Common myeloid progenitor, CD34-positive (primary cell): ENCODE measurements at regions not wholly inside any gene's neighbourhood (a gene's known extent, or its start where the extent isn't known, plus 50 kb on each side); places are given as distances from the start of the nearest gene placed in this dataset.

ENCODE experiments used
- CTCF ChIA-PET: fragments of 350-600 bp; sonication (Branson Sonifier 250); formaldehyde crosslinking; loops from one replicate; lab custom pipeline; 2021; ENCODE audit warnings: antibody characterized with exemption; lab: Charles Lee
- POLR2A ChIA-PET: fragments of 350-600 bp; sonication (Branson Sonifier 250); formaldehyde crosslinking; loops from one replicate; lab custom pipeline; 2021; ENCODE audit warnings: antibody characterized with exemption; lab: Charles Lee
- DNase-seq, 3 donors: peaks; one replicate each; pipeline versions ENCODE4 v3.0.0 to v3.0.0-alpha.2; 2013
- H3K27ac ChIP-seq, 2 experiments: 1 replicate in 1 of 2; 2 replicates in 1 of 2; pipeline ENCODE4 v1.7.0; 2013; ENCODE audit warnings: inconsistent platforms in 2 of 2, low read length in 2 of 2, mild to moderate bottlenecking in 2 of 2, low read depth in 1 of 2, moderate library complexity in 1 of 2; ENCODE audit not compliant: severe bottlenecking in 2 of 2, insufficient read depth in 1 of 2, poor library complexity in 1 of 2
- H3K27me3 ChIP-seq, 5 experiments: replicated peaks in 2 of 5; 1 replicate in 3 of 5; 2 replicates in 2 of 5; pipeline versions ENCODE4 v1.6.1 to v1.7.0; 2013; ENCODE audit warnings: low read length in 4 of 5, mild to moderate bottlenecking in 2 of 5, moderate library complexity in 2 of 5, inconsistent platforms in 1 of 5; ENCODE audit not compliant: insufficient read depth in 5 of 5, control insufficient read depth in 4 of 5
- H3K36me3 ChIP-seq, 4 experiments: 1 replicate in 2 of 4; 2 replicates in 2 of 4; pipeline versions ENCODE4 v1.6.1 to v1.7.0; 2013; ENCODE audit warnings: low read length in 3 of 4, control low read depth in 1 of 4, mild to moderate bottlenecking in 1 of 4; ENCODE audit not compliant: control insufficient read depth in 4 of 4, insufficient read depth in 4 of 4
- H3K4me1 ChIP-seq, 4 experiments: 1 replicate in 3 of 4; 2 replicates in 1 of 4; pipeline versions ENCODE4 v1.6.1 to v1.7.1; 2013; ENCODE audit warnings: low read length in 3 of 4, mild to moderate bottlenecking in 3 of 4, control low read depth in 1 of 4, inconsistent platforms in 1 of 4, moderate library complexity in 1 of 4; ENCODE audit not compliant: control insufficient read depth in 4 of 4, insufficient read depth in 4 of 4; ENCODE audit errors: control extremely low read depth in 1 of 4
- H3K4me3 ChIP-seq, 7 experiments: 1 replicate in 4 of 7; 2 replicates in 3 of 7; pipeline versions ENCODE4 v1.5.1 to v1.7.0; 2013; ENCODE audit warnings: mild to moderate bottlenecking in 7 of 7, low read length in 6 of 7, moderate library complexity in 6 of 7, inconsistent platforms in 2 of 7, low read depth in 2 of 7, control low read depth in 1 of 7; ENCODE audit not compliant: insufficient read depth in 4 of 7, control insufficient read depth in 1 of 7; ENCODE audit errors: extremely low read depth in 1 of 7
- H3K9me3 ChIP-seq, 5 experiments: 1 replicate in 4 of 5; 2 replicates in 1 of 5; pipeline versions ENCODE4 v1.6.1 to v1.7.1; 2013; ENCODE audit warnings: low read length in 4 of 5, mild to moderate bottlenecking in 2 of 5, inconsistent platforms in 1 of 5, low read depth in 1 of 5, moderate library complexity in 1 of 5; ENCODE audit not compliant: control insufficient read depth in 4 of 5, insufficient read depth in 2 of 5; ENCODE audit errors: control extremely low read depth in 1 of 5
- WGBS: methylation state at CpG from one replicate; pipeline ENCODE4 v1.1.5; 2013; ENCODE audit not compliant: insufficient coverage; 5-methylcytosine and 5-hydroxymethylcytosine counted together

DNA sequence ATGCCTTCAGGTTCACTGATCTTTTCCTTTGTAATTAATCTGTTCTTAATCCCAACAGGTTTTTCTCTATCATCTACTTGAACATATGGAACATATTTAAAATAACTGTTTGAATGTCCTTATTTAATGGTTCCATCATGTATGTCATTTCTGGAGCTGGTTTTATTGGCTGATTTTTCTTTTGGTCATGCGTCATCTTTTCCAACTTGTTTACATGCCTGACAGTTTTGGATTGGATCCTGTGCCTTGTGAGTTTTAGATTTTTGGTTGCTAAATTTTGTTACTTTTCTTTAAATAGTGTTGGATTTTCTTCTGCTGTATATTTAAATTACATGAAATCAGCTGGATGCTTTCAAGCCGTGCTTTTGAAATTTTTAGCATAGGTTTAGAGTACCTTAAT is 237.3 kb upstream of the DAAM1 start:
- Histone ChIP-seq H3K27ac (no peak overlapping the region), H3K4me3 (no peak overlapping the region), H3K36me3 (no peaks in the 10 kb centered on the region), H3K27me3 (no peaks in the 10 kb centered on the region), H3K4me1 (peaks cover 14 to 25% (median 23%) of the 10 kb centered on the region in 4 experiments), H3K9me3 (peaks cover 0 to 6% (median 0%) of the 10 kb centered on the region in 5 experiments)
- no peak for DNase-seq
- 100% methylated on average over 2 of the region's 2 CpGs for WGBS
- POLR2A ChIA-PET = no interaction called here
- CTCF ChIA-PET = no interaction called here

DNA sequence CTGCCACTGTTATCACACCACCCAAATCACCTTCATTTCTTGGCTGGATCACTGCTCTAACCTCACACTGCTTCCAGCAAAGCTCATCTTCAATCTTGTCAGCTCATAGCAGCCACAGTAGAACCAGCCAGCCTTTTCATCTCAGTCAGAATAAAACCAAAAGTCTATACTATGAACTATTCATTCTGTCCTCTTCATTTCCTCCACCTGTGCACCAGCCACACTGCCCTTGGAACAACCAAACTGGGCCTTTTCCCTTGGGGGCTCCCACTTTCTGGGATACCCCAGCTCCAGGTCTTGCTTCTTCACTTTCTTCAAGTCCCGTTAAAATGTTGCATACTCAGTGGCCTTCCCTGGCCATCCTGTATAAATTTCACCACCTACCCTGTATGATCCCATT is 234.4 kb upstream of the DAAM1 start:
- Histone ChIP-seq H3K27me3 (no peaks in the 10 kb centered on the region), H3K27ac (no peak overlapping the region), H3K36me3 (no peaks in the 10 kb centered on the region), H3K4me1 (peaks cover 17 to 41% (median 35%) of the 10 kb centered on the region in 4 experiments), H3K9me3 (peaks cover 0 to 6% (median 0%) of the 10 kb centered on the region in 5 experiments), H3K4me3 (no peak overlapping the region)
- DNase-seq = no peak
- CTCF ChIA-PET = no interaction called here
- WGBS = 88% methylated on average over 1 of the region's 1 CpG
- POLR2A ChIA-PET = no interaction called here

DNA sequence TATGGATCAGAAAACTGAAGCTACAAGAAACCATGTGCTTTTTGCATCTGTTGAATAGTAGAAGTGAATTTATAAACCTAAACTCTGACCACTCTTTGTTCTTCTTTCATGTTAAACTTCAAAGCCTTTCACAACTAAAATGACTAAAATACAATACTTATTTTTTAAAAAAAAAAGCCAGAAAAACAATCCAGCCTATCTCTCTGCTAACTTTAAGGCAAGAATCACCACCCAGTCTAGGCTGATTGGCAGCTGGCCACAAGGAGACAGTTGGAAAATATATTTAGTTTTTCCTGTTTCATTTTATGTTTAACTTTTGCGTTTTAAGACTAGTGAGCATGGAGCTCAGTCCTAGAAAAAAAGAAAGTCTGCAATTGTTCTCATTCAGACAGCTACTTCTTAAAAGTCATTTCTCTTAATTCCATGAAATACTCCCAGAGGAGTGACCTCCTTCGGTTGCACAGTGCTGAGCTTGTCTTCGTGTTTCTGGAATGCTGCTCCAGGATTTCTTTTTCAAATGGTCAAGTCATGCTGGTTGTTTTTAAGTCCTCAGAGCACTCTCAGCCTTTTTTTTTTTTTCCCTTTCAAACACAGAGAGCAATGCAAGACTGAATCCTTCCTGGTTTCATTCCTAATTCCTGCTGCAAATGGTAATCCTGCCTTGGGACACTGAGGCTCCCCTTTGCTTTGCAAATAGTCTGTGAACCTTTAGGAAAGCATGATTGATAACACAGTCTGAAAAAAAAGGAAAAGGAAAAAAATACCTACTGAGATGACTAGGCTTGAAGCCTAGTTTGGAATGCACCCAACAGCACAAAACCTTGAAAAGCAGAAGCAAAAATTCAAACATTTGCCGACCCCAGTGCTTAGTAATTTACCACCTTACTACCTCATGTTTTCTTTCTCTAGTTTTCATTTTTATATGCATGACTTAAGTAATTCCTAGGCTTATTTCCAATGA is 233.3 kb upstream of the DAAM1 start:
- POLR2A ChIA-PET = interaction anchor here (0.6 kb wide), 2 partner anchors 67 to 74 kb away, joined by 4 read pairs; no protein-coding TSS in a partner anchor
- peak; percentile 59 to 90 (median 90) for DNase-seq
- peak overlapping the region in 3 of 7 experiments; percentile 27 to 59 (median 34) for H3K4me3 ChIP-seq

DNA sequence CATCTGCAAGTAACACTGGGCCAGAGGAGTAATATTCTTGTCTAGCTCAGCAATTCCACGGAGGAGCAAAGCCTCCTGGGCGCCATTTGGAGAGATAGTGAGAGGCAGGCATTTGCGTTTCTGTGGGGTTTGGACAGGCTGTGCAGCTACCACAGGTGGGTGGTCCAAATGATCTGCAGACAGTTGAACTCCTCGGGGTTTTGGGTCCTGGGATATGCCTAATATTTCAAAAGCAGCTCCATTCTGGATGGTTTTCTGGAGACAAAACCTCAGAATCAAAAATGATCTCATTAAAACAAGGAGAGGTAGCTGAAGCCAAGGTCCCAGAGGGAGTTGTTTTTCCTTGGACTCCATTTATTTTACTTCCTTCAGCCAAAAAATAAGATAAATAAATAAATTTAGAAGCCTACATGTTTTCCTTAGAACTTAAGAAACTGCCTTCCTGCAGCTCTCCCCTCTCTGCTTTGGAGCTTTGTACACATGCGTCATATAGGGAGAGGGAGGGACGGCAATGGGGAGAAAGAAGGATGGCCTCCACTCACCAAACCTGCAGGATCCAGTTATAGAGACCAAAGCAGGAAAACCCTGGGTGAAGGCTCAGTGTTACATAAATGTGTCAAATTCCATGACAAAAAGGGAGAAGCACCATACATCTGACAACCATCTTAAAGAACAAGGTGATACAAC is 227.3 kb upstream of the DAAM1 start:
- CTCF ChIA-PET = no interaction called here
- POLR2A ChIA-PET = no interaction called here
- Histone ChIP-seq H3K4me1 (peaks cover 2 to 16% (median 11%) of the 10 kb centered on the region in 4 experiments), H3K27me3 (no peaks in the 10 kb centered on the region), H3K36me3 (no peaks in the 10 kb centered on the region), H3K9me3 (no peaks in the 10 kb centered on the region), H3K4me3 (no peak overlapping the region), H3K27ac (no peak overlapping the region)
- 94% methylated on average over 4 of the region's 6 CpGs for WGBS
- no peak for DNase-seq

More for the DNA sequence above, 233.3 kb upstream of the DAAM1 start:
- no peaks in the 10 kb centered on the region for H3K27me3 ChIP-seq
- H3K27ac ChIP-seq = peak overlapping the region; percentile 27 to 75
- WGBS = 0% methylated on average over 3 of the region's 4 CpGs
- CTCF ChIA-PET = interaction anchor here (0.6 to 1.3 kb wide), 4 partner anchors 8 to 1231 kb away, joined by 3 to 5 read pairs (median 4); no protein-coding TSS in a partner anchor
- no peaks in the 10 kb centered on the region for H3K36me3 ChIP-seq
- H3K4me1 ChIP-seq = peaks cover 17 to 41% (median 35%) of the 10 kb centered on the region in 4 experiments
- H3K9me3 ChIP-seq = peaks cover 0 to 6% (median 0%) of the 10 kb centered on the region in 5 experiments

DNA sequence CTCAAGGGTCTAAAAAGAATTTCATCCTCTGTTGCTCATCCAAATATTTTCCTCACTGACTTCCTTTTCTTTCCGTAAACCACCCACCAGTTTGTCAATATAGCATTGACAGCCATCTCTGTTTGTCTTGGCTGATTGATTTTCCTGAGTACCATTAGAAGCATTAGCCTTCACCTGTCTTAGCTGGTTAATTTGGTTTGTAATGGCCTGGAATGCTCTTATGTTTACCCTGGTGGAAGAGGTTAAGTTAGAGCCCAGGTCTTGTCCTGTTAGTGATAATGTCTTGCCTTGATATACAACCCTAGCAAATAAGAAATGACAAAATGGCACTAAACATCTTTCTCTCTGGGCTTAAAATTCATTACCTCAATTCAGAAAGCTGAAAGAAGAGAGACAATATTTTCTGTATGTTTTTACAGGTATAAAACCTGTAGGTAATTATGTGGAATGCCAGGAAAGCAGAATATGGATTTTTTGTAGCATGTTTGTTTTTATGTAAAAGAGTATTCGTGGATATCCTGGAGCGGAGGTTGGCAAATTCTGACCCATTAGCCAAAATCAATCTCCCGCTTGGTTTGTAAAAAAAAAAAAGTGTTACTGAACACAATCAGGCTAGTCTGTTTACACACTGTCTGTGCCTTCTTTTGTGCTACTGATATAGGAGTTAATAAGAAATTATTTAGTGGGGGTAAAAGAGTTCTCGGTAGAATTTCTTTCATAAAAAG is 224.4 kb upstream of the DAAM1 start:
- DNase-seq = no peak
- ChIA-PET POLR2A (no interaction called here), CTCF (interaction anchor here (0.6 kb wide), 1 partner anchor 751 kb away, joined by 3 read pairs; no protein-coding TSS in a partner anchor)

DNA sequence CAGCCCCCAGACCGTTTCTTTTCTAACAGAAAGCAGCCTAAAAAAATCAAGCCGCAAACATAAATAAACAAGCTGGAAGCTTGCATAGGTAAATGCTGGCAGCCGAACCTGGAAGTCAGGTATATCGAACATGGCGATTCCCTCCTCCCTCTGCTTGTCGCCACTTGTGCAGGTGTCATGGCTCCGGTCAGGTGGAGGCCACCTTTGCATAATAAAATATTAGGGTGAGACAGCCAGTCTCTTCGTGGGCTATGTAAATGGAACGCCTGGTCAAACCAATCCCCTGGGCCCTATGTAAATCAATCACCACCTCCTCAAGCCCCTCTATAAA is 223.9 kb upstream of the DAAM1 start:
- Histone ChIP-seq H3K4me1 (no peaks in the 10 kb centered on the region), H3K36me3 (no peaks in the 10 kb centered on the region), H3K4me3 (no peak overlapping the region), H3K27me3 (no peaks in the 10 kb centered on the region), H3K9me3 (no peaks in the 10 kb centered on the region), H3K27ac (no peak overlapping the region)
- CTCF ChIA-PET = no interaction called here
- POLR2A ChIA-PET = no interaction called here
- DNase-seq = no peak
- WGBS = 98% methylated on average over 8 of the region's 9 CpGs

More for the DNA sequence above, 224.4 kb upstream of the DAAM1 start:
- Histone ChIP-seq H3K4me1 (no peaks in the 10 kb centered on the region), H3K9me3 (no peaks in the 10 kb centered on the region), H3K27ac (no peak overlapping the region), H3K27me3 (no peaks in the 10 kb centered on the region), H3K36me3 (no peaks in the 10 kb centered on the region), H3K4me3 (no peak overlapping the region)
- WGBS = 98% methylated on average over 3 of the region's 5 CpGs
